SK-N-MC (cell line): ENCODE measurements at regions not wholly inside any gene's neighbourhood (a gene's known extent, or its start where the extent isn't known, plus 50 kb on each side); places are given as distances from the start of the nearest gene placed in this dataset.

ENCODE experiments used
- EZH2 ChIP-seq: fragments of 200-600 bp; sonication (generic); IDR thresholded peaks from one replicate; pipeline ENCODE4 v1.6.1; 2017; ENCODE audit warnings: antibody characterized with exemption
- POLR2AphosphoS5 ChIP-seq: IDR thresholded peaks from 2 replicates; pipeline ENCODE4 v1.6.1; 2012; ENCODE audit warnings: mild to moderate bottlenecking, low read depth, low read length, borderline replicate concordance

DNA sequence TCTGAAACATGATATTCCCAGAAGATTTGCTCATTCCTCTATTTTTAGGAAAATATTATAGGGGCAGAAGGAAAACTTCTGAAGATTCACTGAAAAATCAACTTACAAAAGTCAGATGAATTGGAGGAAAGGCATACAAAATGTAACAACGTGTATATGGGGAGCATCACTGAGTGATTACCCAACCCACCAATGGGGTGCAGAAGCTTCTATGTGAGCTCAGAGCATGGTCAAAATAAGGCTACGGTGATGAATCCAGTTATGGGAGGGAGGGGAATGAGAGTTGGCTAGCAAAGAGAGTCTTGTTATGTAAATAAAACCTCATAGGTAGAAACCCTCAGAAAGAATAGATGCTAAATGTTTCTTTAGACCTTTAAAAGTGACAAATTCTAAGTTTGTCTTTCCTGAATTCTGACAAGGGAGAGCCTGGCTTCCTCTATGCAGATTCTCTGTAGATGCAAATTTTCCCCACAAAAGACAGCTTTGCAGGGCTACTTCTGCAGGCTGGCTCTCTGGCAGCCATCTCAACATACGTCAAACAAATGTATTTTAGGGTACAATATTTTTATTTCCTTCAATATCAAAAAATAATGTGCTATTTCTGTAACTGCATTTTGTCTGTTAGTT is 171.4 kb upstream of the NDUFV2 start:
- no peak for TF ChIP-seq POLR2AphosphoS5
- TF ChIP-seq EZH2: no peak
